Spleen (tissue), 7 donors: ENCODE measurements at regions not wholly inside any gene's neighbourhood (a gene's known extent, or its start where the extent isn't known, plus 50 kb on each side); places are given as distances from the start of the nearest gene placed in this dataset.

Source experiments
- CTCF ChIP-seq, 11 experiments: fragments of 200-600 bp in 7 of 11; fragments of 450-650 bp in 4 of 11; sonication (generic) in 4 of 11; IDR thresholded peaks in 8 of 11; conservative IDR thresholded peaks in 3 of 11; 1 replicate in 7 of 11; 2 replicates in 4 of 11; pipeline versions ENCODE4 v1.4.0 to v1.8.0; 2016 to 2021; ENCODE audit warnings: antibody characterized with exemption in 11 of 11, inconsistent platforms in 4 of 11, mild to moderate bottlenecking in 1 of 11
- POLR2A ChIP-seq, 3 donors: fragments of 450-650 bp; IDR thresholded peaks; one replicate each; pipeline ENCODE4 v1.5.1; 2017; ENCODE audit warnings: antibody characterized with exemption in 3 of 3, mild to moderate bottlenecking in 1 of 3
- POLR2AphosphoS5 ChIP-seq, 3 donors: sonication (generic); formaldehyde crosslinking; IDR thresholded peaks; one replicate each; pipeline ENCODE4 v1.5.1; 2017; ENCODE audit warnings: antibody characterized with exemption in 3 of 3
- donor health status: DM: no; HTN: no; CAD: no; lungs with moderate emphysema.
- donor health status: DM: no; HTN: no; CAD: no.
- donor health status: DM: no; HTN: no; CAD: no.

DNA sequence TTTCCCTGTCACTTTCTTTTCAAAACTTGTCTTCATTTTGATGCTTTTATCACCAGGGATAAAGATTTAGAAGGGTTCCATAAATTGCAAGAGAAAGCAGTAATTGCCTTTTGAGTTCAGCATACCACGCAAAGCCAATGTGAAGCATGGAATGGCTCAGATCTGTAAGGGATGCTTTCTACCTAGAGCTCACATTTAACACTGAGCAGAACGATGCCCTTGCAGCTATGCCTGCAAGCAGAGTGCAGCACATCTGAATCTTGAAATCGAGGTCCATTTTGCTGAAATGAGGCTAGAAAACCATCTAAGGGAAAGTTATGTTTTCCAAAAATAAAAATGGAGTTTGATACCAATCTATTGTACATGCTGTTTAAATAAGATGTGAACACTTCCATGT is 171.2 kb upstream of the CELF2 start:
- no peak for TF ChIP-seq CTCF (IDR thresholded peaks at IDR 0.05 in 8 of 11, conservative IDR thresholded peaks at IDR 0.05 in 3 of 11)
- no peak for TF ChIP-seq POLR2A (IDR thresholded peaks at IDR 0.05)
- TF ChIP-seq POLR2AphosphoS5 (IDR thresholded peaks at IDR 0.05), result no peak
